GM18505 (cell line): ENCODE measurements at regions not wholly inside any gene's neighbourhood (a gene's known extent, or its start where the extent isn't known, plus 50 kb on each side); places are given as distances from the start of the nearest gene placed in this dataset.

Experiments used
- ATAC-seq: cut with Tn5 transposase; IDR thresholded peaks from one replicate; pipeline ENCODE4 v1.9.1; 2021; ENCODE audit not compliant: unreplicated experiment
- POLR2A ChIP-seq: IDR thresholded peaks from 4 replicates; pipeline ENCODE4 v1.6.1; 2011; ENCODE audit warnings: borderline replicate concordance; ENCODE audit not compliant: insufficient read depth, insufficient read length; ENCODE audit errors: extremely low read depth

DNA sequence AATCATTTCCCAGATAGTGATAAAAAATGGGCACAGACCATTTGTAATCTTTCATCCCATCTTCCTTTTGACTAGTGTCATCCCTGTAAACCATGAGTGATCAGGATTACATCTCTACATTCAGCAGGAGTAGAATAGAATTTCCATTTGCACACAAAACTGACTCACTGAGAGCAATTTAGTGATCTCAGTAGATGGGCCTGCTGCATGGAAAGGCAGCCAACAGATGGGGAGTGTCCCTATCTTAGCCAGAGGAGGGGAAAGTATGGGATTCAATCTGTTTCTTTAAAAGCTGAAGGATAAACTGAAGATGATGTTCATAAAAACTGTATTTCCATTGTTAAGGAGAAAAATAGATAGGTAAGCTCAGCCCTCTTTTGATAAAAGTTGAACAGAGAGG lies 441.7 kb downstream of the ZNF521 start:
- no peak for ATAC-seq
- TF ChIP-seq POLR2A, result no peak

DNA sequence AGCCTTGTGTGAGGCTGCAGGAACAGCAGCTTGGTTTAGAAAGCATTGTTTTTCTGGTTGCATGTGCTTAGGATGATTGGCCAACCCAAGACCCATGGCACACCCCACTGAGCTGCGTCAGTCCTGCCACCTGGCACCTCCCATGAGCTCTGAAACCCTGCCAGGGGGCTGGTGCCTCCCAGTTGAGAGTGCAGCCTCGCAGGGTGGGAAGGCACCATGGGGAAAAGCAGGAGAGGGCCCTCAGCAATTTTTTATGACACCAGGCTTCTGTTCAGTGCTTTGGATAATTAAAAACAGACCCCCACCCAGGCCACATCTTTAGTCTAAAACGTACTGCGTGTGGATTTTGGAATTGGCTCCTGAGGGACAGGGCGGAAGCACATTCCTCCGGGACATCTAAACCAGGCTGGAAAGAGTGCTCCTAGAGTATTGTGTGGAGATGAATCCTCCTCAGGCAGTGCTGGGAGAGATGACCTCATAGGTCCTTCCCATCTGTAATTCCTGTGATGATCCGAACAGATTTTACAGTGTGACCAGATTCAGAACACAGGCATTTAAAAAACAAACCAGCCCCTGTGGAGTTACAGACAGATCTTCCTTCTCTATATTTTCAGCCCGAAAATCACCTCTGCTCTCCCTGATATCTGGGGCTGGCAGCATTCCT lies 438.3 kb downstream of the ZNF521 start:
- ATAC-seq, result no peak
- no peak for TF ChIP-seq POLR2A

DNA sequence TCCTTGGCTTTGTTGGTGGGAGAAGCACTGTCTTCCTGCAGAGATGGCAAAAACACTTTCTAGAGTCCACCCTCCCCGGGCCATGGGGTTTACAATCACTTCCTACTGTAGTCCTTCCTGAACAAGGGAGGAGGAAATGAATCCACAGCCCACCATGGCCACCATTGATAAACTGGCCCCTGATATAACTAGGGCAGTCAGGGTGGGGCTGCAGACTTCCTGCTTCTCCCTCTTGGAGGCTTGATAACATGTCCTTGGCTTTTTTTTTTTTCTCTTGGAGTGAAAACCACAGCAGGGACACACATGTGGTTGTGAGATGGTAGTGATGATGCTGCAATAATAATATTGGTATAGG lies 437.8 kb downstream of the ZNF521 start:
- ATAC-seq, result no peak
- TF ChIP-seq POLR2A, result no peak

DNA sequence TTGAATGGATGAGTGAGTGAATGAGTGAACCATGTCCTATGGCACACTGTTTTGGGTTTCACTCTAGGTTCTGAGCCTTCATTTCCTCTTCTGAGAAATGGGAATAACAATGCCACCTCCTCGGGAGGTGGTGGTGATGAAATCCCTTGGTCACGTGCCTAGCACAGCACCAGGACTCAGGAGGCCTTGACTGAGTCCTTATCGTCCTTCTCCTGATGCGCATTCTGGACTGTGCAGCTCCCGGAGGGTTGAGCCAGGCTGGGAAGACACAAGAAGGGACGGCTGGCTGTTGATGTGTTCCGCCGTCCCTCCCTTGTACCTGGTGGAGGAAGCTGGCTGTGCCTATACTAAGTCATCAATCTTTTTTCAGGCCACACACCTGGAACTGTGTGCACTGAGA lies 437.3 kb downstream of the ZNF521 start:
- ATAC-seq, result no peak
- TF ChIP-seq POLR2A, result no peak

DNA sequence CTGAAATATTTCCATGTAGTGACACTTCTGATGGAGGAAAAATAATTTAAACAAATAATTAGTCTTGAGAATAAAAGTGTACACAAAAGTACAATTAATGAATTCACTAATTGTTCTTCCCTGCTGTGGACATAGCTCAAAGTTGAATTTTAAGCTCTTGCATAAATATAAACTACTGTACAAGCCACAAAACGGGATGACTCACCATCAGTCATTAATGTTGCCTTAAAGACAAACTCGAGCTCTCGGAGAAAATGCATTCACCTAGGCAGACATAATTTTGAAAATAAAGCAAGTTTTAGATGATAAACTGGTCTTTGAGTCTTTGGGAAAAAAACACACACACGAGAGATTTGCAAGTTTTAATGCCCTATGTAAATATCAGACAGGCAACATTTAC lies 436.4 kb downstream of the ZNF521 start:
- ATAC-seq, result no peak
- no peak for TF ChIP-seq POLR2A

DNA sequence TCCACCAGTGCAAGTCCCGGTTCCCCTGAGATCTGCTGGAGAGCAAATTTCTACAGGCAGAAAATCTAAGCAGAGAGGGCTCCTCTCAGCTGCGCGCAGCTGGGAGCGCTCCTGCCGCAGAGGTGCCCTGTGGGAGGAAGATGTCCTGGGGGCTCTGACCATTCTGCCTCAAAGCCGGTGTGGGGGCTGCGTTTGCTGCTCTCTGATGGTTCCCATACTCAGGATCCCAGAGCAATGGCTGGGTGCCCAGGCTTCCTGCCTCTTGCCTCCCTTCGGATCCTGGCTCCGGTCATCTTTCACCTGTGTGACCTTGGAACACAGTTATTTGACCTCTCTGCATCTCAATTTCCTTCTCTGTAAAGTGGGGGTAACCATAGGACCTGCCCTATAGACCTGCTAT lies 434.2 kb downstream of the ZNF521 start:
- no peak for ATAC-seq
- TF ChIP-seq POLR2A, result no peak

DNA sequence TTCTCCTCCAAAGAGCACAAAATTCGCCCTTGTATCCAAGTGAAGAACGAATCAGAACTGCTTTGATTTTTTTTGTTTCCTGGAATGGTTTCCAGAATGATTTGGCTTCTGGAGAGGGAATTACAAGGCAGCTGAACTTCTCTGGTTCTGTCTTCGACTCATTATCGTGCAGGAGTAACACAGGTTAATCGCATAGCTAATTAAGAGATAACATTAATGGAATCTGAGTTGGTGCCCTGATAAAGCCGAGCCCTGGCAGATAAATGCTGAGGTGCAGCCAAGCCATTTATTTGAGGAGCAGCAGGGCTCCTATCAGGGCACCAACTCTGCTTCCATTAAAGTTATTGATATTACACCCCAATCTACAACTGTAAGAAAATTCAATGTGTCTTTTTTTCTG lies 433.7 kb downstream of the ZNF521 start:
- ATAC-seq, result no peak

DNA sequence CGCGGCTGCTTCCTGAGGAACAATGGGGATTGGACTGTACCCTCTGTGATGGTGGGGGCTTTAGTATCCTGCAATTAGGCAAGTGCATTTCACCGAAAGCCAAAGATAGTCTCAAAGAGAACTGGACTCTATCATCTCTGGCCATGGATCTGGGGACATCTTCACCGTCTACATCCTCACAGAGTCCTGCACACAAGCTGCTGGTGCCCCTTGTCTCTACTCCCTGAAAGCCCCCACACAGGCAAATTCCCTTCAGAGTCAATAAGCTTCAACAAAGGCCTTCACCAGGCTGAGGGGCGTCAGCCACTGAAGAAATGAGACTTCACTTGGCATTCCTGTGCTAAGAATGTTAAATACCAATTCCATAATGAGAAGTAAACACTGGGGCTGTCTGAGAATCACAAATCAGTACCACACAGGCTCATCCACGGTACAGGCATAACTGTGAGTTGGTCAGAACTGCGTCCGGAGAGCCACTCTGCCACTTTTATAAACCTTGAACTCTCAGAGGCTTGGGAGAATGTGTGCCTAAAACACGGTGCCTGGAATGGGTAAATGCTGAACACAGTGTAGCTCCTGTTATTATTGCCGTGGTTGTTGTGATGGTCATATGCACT lies 432.7 kb downstream of the ZNF521 start:
- no peak for ATAC-seq
- TF ChIP-seq POLR2A, result no peak

More for the DNA sequence above, 433.7 kb downstream of the ZNF521 start:
- no peak for TF ChIP-seq POLR2A

DNA sequence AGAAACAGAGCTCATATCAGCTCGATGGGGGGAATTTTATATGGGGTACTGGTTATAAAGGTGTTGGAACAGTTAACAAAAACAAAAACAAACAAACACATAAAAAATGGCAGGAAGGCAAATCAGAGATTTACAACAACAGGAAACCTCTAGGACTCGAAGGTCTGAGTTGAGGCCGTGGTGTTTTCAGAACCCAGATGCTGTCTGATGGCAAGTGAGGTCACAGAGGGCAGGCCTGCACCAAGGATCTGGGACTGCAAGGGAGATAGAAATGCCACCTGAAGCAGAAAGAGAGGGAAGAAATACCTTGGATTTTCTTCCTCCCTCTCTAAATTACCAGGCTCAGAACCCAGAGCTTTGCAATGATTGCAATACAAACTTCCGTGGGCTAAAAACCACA lies 429.5 kb downstream of the ZNF521 start:
- ATAC-seq, result peak; percentile 42
- no peak for TF ChIP-seq POLR2A

DNA sequence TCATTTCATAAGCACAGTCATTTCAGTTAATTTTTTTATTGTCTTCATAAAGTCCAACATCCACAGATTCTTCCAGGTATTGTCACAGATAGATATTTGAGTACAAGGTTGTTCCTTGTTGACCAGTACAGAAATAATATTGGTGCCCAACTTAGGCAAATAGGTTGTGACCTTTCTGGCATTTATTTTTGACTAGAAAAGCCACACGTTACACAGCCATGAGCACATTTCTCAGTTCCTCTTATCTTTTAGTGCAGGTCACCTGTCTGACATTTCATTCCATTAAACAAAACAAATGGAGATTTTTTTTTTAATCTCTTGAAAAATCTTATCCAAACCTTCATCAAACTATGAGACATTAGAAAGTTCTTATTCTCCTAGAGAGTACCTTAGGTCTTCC lies 428.8 kb downstream of the ZNF521 start:
- peak; percentile 89 for ATAC-seq
- no peak for TF ChIP-seq POLR2A

DNA sequence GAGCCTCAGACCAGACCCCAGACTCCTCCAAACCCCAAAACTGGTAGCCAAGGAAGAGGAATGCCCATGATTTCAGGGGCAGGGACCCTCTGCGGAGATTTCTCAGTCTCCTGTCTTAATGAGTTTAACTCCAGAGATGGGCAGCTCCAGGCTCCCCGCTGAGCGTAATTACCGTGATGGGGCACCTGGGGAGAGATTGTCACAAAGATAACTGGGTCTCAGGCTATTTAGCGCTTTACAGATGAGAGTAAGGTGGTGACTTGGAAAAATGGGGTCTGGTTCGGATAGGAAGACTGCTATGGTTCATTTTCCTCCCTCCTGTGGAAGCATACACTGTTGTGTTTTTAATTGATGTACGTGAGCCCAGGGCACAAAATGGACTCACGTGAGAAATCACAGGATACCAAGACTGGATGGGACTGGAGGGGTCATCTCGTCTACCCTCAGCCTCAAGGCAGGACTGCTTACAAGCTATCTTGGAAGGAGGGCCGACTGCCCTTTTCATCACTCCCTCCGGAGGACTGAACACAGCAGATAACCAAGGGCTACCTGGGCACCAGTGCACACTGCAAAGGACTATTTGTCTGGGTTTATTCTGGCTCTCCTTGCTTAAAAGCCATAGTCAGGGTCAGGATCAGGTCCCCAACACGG lies 427.8 kb downstream of the ZNF521 start:
- TF ChIP-seq POLR2A, result no peak
- no peak for ATAC-seq

DNA sequence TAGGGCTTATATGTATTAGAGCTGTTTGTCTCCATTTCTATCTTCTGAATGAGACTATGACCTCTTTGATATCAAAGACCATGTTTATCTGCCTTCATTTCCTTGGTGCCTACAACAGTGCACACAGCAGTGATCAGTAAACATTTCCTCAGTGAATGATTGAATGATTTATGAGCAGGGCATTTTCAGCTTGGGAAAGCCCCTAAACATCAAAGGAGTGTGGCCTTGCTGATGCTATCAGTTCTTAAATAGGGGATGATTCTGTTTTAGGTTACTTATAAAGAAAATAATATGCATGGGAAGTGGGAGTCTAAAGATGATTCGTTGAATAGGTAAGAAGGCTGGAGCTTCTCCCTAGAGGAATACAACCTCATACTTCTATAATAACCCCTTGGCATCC lies 425.3 kb downstream of the ZNF521 start:
- ATAC-seq, result no peak
- TF ChIP-seq POLR2A, result no peak

DNA sequence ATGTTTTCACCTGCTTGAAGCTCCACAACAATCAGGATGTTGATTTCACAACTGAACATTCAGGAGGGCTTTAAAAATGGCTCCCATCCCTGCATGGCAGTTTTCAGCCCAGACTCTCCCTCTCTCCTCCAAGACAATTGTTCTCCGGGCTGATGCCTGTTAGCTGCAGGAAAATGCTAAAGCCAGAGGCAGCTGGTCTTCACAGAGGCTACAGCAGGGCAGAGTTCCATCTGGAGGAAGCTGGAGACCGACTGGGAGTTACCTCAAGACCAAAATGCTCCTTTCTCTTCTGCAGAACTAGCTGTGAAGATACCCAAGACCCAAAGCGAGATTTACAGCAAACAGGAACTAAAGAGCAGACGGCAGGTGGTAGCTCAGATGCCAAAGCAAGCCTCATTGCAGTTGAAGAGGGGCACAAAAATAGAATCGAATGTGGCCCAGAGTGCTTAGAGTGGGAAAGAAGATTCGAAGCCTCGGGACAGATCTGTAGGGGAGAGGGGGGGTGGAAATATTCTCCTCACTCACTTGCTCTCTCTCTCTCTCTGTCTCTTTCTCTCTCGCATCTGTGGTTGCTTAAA lies 423.6 kb downstream of the ZNF521 start:
- TF ChIP-seq POLR2A, result no peak

DNA sequence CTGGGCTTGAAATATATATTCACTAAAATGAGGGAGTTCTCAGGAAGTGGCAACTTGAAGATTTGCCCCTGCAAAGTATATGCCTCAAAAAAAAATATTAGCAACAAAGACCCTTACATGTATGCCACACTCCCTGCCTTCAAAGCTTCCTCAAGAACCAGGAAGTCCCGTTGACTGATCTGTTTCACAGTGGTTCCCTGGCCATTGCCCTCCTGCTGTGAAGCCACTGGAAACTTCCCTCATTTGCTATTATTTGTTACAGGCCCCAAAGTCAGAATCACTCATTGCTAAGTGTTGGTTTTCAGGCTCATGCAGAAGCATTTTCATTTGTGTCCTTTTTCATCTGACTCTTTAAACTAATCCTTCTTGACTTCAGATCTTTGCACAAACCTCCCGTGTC lies 421.5 kb downstream of the ZNF521 start:
- no peak for TF ChIP-seq POLR2A
- ATAC-seq, result no peak

More for the DNA sequence above, 423.6 kb downstream of the ZNF521 start:
- ATAC-seq, result no peak
